Fibroblast of lung (primary cell): ENCODE measurements at regions not wholly inside any gene's neighbourhood (a gene's known extent, or its start where the extent isn't known, plus 50 kb on each side); places are given as distances from the start of the nearest gene placed in this dataset.

Source experiments
- CTCF ChIP-seq, 2 donors: IDR thresholded peaks in 1 of 2; conservative IDR thresholded peaks in 1 of 2; 1 replicate in 1 of 2; 2 replicates in 1 of 2; pipeline ENCODE4 v1.5.1; 2011 to 2012; ENCODE audit warnings: low read length in 2 of 2, control low read depth in 1 of 2, inconsistent platforms in 1 of 2, low read depth in 1 of 2, mild to moderate bottlenecking in 1 of 2
- EZH2 ChIP-seq: IDR thresholded peaks from 2 replicates; pipeline ENCODE4 v1.5.1; 2012; ENCODE audit warnings: low read length, control low read depth, mild to moderate bottlenecking; ENCODE audit errors: missing control alignments

DNA sequence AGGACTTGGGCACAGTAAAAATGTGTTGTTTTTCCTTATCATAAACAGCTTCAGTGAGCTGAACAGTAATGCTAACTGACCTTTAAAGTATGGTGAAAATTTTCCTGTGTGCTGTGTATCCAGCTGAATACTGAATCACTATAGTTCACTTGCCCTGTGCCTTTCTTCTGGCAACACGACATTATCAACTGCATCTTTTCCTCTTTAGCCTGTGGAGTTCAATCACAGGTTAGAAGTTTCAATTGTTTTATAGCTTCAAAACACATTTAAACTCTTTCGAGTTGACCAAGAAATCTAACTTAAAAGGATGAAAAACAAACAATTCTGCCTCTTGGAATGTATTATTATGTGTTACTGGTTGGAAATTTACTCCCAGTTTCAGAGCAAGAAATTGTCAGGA lies 1120.7 kb upstream of the ALCAM start:
- TF ChIP-seq CTCF (conservative IDR thresholded peaks at IDR 0.05 in 1 of 2, IDR thresholded peaks at IDR 0.05 in 1 of 2; ENCODE audit: low read depth in 1 of 2, low read length in 2 of 2) (no peak), EZH2 (no peak)
